Fibroblast of mammary gland (primary cell): ENCODE measurements at regions not wholly inside any gene's neighbourhood (a gene's known extent, or its start where the extent isn't known, plus 50 kb on each side); places are given as distances from the start of the nearest gene placed in this dataset.

Experiments used
- DNase-seq: peaks from one replicate; pipeline ENCODE4 v3.0.0-alpha.2; 2010; ENCODE audit warnings: low read depth
- H3K4me3 ChIP-seq: 2 replicates; pipeline ENCODE4 v1.5.1; 2011; ENCODE audit warnings: low read depth, mild to moderate bottlenecking, low read length, moderate library complexity; ENCODE audit not compliant: control insufficient read depth
- TF ChIP-seq, protein P1 (sequence below): conservative IDR thresholded peaks from 2 replicates; pipeline ENCODE4 v1.5.1; 2011; ENCODE audit warnings: low read depth, low read length, inconsistent platforms; ENCODE audit not compliant: control insufficient read depth, insufficient read depth

DNA sequence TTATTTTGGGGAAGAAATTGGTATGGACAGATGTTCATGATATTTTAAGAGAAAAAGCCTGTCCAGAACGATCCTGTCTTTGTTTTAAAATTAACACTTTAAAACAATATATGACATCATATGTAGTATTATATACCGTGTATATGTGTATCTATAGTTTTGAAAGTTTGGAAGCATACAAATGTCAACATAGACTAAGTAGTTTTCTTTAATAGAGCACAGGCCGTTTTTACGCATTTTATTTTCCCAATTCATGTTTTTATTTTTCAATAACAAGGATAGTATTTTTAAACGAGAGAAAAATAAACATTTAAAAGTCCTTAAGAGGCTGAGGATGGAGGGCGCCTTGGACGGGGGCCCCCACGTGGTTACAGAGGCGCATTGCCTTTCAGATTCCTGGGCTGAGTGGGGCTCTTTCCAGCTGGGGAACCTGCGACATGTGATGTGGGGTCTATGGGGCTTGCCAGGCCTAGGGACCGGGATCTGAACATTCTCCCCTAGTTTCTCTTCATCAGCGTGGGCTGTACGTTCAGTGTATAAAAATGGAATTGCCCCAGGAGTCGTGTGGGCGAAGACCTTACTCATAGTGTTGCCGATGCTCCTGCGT, 127.8 kb upstream of the ZNF746 start:
- peak; percentile 70 for DNase-seq
- TF ChIP-seq, protein P1, sequence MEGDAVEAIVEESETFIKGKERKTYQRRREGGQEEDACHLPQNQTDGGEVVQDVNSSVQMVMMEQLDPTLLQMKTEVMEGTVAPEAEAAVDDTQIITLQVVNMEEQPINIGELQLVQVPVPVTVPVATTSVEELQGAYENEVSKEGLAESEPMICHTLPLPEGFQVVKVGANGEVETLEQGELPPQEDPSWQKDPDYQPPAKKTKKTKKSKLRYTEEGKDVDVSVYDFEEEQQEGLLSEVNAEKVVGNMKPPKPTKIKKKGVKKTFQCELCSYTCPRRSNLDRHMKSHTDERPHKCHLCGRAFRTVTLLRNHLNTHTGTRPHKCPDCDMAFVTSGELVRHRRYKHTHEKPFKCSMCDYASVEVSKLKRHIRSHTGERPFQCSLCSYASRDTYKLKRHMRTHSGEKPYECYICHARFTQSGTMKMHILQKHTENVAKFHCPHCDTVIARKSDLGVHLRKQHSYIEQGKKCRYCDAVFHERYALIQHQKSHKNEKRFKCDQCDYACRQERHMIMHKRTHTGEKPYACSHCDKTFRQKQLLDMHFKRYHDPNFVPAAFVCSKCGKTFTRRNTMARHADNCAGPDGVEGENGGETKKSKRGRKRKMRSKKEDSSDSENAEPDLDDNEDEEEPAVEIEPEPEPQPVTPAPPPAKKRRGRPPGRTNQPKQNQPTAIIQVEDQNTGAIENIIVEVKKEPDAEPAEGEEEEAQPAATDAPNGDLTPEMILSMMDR: peak; percentile 67
- peak overlapping the region; percentile 70 for H3K4me3 ChIP-seq

DNA sequence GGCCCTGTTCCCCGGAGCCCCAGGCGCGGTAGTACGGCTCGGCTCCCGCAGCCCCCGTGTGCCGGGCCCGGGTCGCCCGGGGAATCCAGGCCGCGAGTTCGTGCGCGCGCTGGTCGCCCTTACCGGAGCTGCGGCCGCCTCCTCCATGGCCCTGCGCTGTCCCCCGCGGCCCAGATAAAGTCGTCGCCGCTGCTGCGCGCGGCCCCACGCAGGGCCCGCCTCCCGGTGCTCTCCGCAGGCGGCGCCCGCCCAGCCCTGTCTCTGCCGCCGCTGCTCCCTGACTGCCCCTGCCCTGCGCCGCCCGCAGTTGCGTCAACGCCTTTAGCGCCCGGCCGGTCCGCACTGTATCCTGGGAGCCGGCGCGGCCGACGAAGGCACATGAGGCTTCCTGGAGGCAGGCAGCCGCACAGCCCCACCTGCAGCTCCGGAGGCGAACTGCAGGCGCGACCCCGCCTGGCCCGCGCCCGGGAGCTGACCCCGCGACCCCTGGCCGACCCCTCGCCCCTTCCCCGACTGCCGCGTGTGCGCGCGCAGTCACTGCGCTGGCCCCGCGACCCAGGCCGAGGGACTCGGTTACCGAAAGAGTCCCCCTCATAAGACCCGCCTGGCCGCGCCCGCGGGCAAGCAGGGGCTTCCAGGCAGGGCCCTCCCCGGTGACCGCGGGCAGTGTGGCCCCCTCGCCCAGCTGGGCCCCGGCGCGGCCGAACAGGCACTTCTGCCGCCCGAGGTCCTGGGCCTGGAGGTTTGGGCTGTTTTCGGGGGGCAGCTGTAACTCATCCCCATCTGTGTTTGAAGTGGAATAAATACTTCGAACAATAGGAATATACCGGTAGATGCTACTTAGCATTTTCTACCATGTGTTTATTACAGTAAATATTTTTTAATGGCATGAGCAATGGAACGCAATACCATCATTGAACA, 127.1 kb upstream of the ZNF746 start:
- TF ChIP-seq, protein P1: peak; percentile 39
- peak overlapping the region; percentile 70 for H3K4me3 ChIP-seq
- peak; percentile 89 for DNase-seq

DNA sequence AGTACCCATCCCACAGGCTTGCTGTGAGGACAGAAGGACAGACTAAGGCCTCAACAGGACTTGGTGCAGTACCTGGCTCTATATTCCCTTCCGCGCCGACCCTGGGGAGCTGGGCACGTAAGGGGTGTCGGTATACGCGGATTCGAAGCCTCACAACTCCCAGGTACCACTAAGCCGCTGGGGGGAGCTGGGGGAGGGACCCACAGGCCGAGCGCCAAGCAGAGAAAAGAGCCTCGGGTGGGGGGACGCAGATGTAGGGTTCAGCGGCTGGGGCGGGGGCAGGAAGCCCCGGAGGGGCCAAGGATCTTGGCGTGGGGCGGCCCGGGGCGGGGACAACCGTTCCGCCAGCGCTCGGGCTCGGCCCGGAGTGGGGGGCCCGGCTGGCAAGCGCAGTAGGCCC, 126.4 kb upstream of the ZNF746 start:
- DNase-seq: peak; percentile 9

DNA sequence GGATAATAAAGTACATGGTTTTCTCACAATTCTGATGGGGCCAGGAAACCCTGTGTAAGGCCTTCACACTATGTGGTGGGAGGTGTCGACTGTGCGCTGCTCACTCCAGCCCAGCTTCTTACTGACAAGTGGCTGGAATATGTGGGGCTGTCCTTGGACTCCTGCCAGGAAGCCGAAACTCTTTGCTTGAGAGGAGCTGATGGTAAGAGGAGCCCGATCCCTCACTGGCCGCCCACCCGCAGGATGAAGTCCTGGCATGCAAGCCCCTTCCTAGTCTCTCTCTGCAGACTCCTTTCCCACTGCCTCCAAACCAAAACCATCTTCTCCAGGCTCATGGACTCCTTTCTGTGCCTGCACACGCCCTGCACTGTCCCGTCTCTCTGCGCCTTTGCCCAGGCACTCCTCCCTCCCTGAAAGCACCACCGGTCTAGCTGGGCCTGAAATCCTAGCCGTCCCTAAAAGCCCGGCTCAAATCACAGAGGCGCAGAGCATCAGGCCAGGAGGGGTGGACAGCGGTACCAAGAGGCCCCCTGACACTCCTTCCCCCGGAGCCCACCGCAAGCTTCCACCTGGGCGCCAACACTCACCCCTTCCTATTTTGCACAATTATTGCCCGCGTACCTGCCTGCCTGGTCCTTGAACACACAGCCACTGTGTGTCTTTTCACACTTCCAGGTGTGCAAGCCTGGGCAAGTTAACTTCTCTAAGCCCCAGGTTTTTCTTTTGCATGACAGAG, 125.8 kb upstream of the ZNF746 start:
- DNase-seq: peak; percentile 75
- peak overlapping the region; percentile 70 for H3K4me3 ChIP-seq

More for the DNA sequence above, 126.4 kb upstream of the ZNF746 start:
- H3K4me3 ChIP-seq: peak overlapping the region; percentile 70
- TF ChIP-seq, protein P1: no peak

DNA sequence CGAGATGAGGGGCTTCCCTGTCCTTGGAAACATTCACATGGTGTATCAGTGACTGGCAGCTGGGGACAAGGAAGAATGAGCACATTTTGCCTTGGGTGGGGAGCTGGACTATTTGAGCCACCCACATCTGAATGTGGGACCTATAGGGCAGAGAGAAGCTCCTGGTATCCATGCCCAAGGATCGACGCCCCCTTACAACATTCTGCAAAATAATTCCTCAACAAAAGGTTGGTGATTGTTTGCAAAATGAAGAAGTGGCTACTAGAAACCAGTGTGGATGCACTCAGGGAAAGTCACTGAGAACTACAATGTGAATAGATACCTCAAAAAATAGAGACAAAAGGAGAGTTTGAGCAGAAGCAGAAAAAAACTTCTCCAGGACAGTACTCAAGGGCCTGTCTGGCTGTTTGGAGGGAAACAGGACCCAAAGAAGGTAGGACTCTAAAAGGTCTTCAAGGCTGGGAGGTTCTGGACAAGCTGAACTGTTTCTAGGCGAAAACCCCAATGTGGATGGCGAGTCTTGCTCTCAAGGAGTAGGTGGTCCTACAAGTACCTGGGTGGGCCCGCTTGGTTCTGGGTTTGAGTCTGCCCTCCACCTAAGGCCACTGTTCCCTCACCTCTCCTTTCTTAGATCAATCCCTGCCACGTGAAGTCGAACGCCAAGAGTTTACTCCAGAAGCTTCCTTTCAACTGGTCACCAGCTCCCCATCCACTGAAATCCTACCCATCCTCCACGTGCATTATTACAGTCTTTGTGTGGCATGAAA, 125.0 kb upstream of the ZNF746 start:
- TF ChIP-seq, protein P1: no peak
- no peak for DNase-seq
- H3K4me3 ChIP-seq: peak overlapping the region; percentile 70

DNA sequence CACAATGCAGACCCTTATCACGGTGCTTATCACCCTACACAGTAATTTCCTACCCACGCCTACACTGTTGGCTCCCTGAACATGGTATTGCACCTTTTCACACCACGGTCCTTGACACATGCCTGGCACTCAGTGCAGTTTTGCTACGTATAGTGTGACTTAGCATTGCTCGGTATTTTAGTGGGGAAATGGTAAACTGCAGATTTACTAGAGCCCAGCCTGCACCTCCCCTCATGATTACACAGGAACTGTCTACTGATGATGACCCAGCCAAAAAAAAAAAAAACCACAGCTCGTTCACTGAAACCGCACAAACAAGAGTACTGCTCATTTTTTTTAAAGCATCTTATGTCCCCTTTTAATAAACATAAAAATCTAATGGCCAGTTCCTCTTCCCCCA, 124.2 kb upstream of the ZNF746 start:
- no peak overlapping the region for H3K4me3 ChIP-seq
- TF ChIP-seq, protein P1: no peak
- DNase-seq: peak; percentile 2
